ENCODE measurements at regions not wholly inside any gene's neighbourhood (a gene's known extent, or its start where the extent isn't known, plus 50 kb on each side); places are given as distances from the start of the nearest gene placed in this dataset.

DNA sequence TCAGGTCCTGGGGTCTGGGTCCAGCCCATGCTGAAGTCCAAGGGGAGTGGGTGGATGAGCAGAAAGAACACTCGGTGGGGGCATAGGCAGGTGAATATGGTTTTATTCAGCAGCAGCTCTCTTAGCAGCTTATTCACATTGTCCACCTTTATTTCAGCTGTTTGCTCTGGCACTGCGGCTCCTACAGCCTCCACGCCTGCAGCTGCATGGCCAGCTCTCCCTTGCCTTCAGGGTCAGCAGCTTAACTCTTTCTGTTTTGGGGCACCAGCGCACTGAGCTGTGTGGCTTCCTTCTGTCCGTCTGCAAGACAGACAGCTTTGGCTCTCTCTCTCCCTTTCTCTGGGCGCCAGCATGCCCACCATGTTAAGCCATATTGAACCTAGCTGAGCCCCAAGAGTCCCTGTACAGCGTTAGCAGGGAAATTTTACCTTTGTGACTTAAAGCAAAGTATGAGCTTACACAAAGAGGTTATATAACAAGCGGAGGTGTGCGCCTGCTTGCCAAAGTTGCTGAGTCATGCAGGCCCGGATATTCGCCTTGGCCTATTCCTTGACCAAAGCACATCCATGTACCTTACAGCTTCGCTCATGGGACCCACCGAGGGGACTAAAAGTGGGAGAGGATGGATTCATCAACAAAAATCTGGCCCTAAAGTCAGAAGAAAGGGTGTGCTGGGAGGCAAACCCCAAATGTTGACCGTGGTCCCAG is 170.1 kb upstream of the PFN2 start:
- Histone ChIP-seq H3K4me2 (ENCODE audit: unreplicated experiment) (no peak overlapping the region), H3K36me3 (ENCODE audit: low read depth) (no peaks in the 10 kb centered on the region), H3K27me3 (replicated peaks; ENCODE audit: insufficient read depth) (no peaks in the 10 kb centered on the region), H4K20me1 (ENCODE audit: insufficient read depth) (no peaks in the 10 kb centered on the region), H3F3A (ENCODE audit: insufficient read depth) (no peaks in the 10 kb centered on the region), H3K9ac (no peak overlapping the region), H3K4me1 (ENCODE audit: insufficient read depth) (no peaks in the 10 kb centered on the region), H3K4me3 (no peak overlapping the region), H2AFZ (no peak overlapping the region), H3K27ac (no peak overlapping the region), H3K79me2 (ENCODE audit: insufficient read depth) (no peaks in the 10 kb centered on the region), H3K9me3 (ENCODE audit: low read depth) (no peaks in the 10 kb centered on the region), H3K9me2 (ENCODE audit: insufficient read depth) (no peaks in the 10 kb centered on the region)
- no peak for DNase-seq
- no peak for TF ChIP-seq EZH2 (IDR thresholded peaks at IDR 0.05; ENCODE audit: insufficient read depth, poor library complexity, severe bottlenecking)
- no peak for TF ChIP-seq EZH2phosphoT487 (IDR thresholded peaks at IDR 0.05; ENCODE audit: insufficient read depth, low read depth)
- 94 to 96% methylated on average over 14 of the region's 14 CpGs for whole genome bisulfite sequencing, 2 experiments (ENCODE audit: low coverage in 1 of 2, low lambda C conversion rate in 2 of 2, missing lambda C conversion rate in 2 of 2)
- in situ Hi-C loops (cut with MboI): no loop called here

- Histone ChIP-seq H2AFZ (no peak overlapping the region), H3F3A (ENCODE audit: insufficient read depth) (no peaks in the 10 kb centered on the region), H4K20me1 (ENCODE audit: insufficient read depth) (no peaks in the 10 kb centered on the region), H3K9me2 (ENCODE audit: insufficient read depth) (no peaks in the 10 kb centered on the region), H3K36me3 (ENCODE audit: low read depth) (no peaks in the 10 kb centered on the region), H3K9me3 (ENCODE audit: low read depth) (no peaks in the 10 kb centered on the region), H3K4me2 (ENCODE audit: unreplicated experiment) (no peak overlapping the region), H3K4me3 (no peak overlapping the region), H3K79me2 (ENCODE audit: insufficient read depth) (no peaks in the 10 kb centered on the region), H3K9ac (no peak overlapping the region), H3K4me1 (ENCODE audit: insufficient read depth) (no peaks in the 10 kb centered on the region), H3K27me3 (replicated peaks; ENCODE audit: insufficient read depth) (no peaks in the 10 kb centered on the region), H3K27ac (no peak overlapping the region)
- in situ Hi-C loops (cut with MboI): no loop called here
- 85 to 94% methylated on average over 3 of the region's 3 CpGs for WGBS, 2 experiments (ENCODE audit: low coverage in 1 of 2, low lambda C conversion rate in 2 of 2, missing lambda C conversion rate in 2 of 2)
- TF ChIP-seq EZH2 (IDR thresholded peaks at IDR 0.05; ENCODE audit: insufficient read depth, poor library complexity, severe bottlenecking) (no peak), EZH2phosphoT487 (IDR thresholded peaks at IDR 0.05; ENCODE audit: insufficient read depth, low read depth) (no peak)
- DNase-seq: no peak
Observed at GRCh38 chr3:150138824-150139223, 168.1 kb upstream of the PFN2 start.

GRCh38 chr3:150136242-150136641 is 165.5 kb upstream of the PFN2 start:
- Histone ChIP-seq H3K4me2 (ENCODE audit: unreplicated experiment) (no peak overlapping the region), H3K9me3 (ENCODE audit: low read depth) (no peaks in the 10 kb centered on the region), H3K79me2 (ENCODE audit: insufficient read depth) (no peaks in the 10 kb centered on the region), H3K27me3 (replicated peaks; ENCODE audit: insufficient read depth) (no peaks in the 10 kb centered on the region), H3K27ac (no peak overlapping the region), H3F3A (ENCODE audit: insufficient read depth) (no peaks in the 10 kb centered on the region), H3K9ac (no peak overlapping the region), H4K20me1 (ENCODE audit: insufficient read depth) (no peaks in the 10 kb centered on the region), H3K36me3 (ENCODE audit: low read depth) (no peaks in the 10 kb centered on the region), H2AFZ (no peak overlapping the region), H3K9me2 (ENCODE audit: insufficient read depth) (no peaks in the 10 kb centered on the region), H3K4me3 (no peak overlapping the region), H3K4me1 (ENCODE audit: insufficient read depth) (no peaks in the 10 kb centered on the region)
- no peak for DNase-seq
- in situ Hi-C loops (cut with MboI): no loop called here
- TF ChIP-seq EZH2phosphoT487 (IDR thresholded peaks at IDR 0.05; ENCODE audit: insufficient read depth, low read depth): no peak
- TF ChIP-seq EZH2 (IDR thresholded peaks at IDR 0.05; ENCODE audit: insufficient read depth, poor library complexity, severe bottlenecking): no peak

GRCh38 chr3:150135287-150135721 is 164.6 kb upstream of the PFN2 start:
- peak; percentile 28 for DNase-seq
- H3F3A ChIP-seq (ENCODE audit: insufficient read depth): no peaks in the 10 kb centered on the region
- no peaks in the 10 kb centered on the region for H3K4me1 ChIP-seq (ENCODE audit: insufficient read depth)
- H3K9me2 ChIP-seq (ENCODE audit: insufficient read depth): no peaks in the 10 kb centered on the region
- no peak for TF ChIP-seq EZH2phosphoT487 (IDR thresholded peaks at IDR 0.05; ENCODE audit: insufficient read depth, low read depth)
- TF ChIP-seq EZH2 (IDR thresholded peaks at IDR 0.05; ENCODE audit: insufficient read depth, poor library complexity, severe bottlenecking): no peak
- H3K4me2 ChIP-seq (ENCODE audit: unreplicated experiment): no peak overlapping the region
- no peak overlapping the region for H3K4me3 ChIP-seq
- H3K79me2 ChIP-seq (ENCODE audit: insufficient read depth): no peaks in the 10 kb centered on the region
- H3K9ac ChIP-seq: no peak overlapping the region
- WGBS, 2 experiments (ENCODE audit: low coverage in 1 of 2, low lambda C conversion rate in 2 of 2, missing lambda C conversion rate in 2 of 2): 50 to 54% methylated on average over 1 of the region's 1 CpG
- no peaks in the 10 kb centered on the region for H3K9me3 ChIP-seq (ENCODE audit: low read depth)
- in situ Hi-C loops (cut with MboI): no loop called here
- H3K27me3 ChIP-seq (replicated peaks; ENCODE audit: insufficient read depth): no peaks in the 10 kb centered on the region
- no peaks in the 10 kb centered on the region for H4K20me1 ChIP-seq (ENCODE audit: insufficient read depth)
- H3K36me3 ChIP-seq (ENCODE audit: low read depth): no peaks in the 10 kb centered on the region
- H3K27ac ChIP-seq: no peak overlapping the region
- H2AFZ ChIP-seq: no peak overlapping the region

DNA sequence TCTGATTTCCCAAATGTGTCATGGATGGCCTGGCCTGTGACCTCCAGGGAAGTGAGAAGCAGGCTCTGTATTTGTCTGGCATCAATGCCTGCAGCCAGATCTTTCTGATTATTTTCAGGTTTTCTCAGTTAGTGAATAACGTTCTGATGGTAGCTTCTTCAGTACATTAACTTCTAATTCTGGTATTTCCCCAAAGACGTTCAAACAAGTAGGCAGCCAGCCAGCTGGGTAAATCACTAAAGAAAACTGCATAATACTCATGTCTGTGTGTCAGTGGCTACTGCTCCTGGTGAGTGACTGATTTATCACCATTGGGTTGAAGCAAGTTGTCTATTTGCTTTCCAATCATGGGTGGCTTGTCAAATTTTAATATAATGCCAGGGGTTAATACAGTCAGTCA is 162.6 kb upstream of the PFN2 start:
- TF ChIP-seq EZH2phosphoT487 (IDR thresholded peaks at IDR 0.05; ENCODE audit: insufficient read depth, low read depth) (no peak), EZH2 (IDR thresholded peaks at IDR 0.05; ENCODE audit: insufficient read depth, poor library complexity, severe bottlenecking) (no peak)
- no peaks in the 10 kb centered on the region for H3F3A ChIP-seq (ENCODE audit: insufficient read depth)
- in situ Hi-C loops (cut with MboI): no loop called here
- no peak overlapping the region for H3K4me3 ChIP-seq
- WGBS, 2 experiments (ENCODE audit: low coverage in 1 of 2, low lambda C conversion rate in 2 of 2, missing lambda C conversion rate in 2 of 2): 12 to 16% methylated on average over 2 of the region's 2 CpGs
- no peak overlapping the region for H2AFZ ChIP-seq
- no peaks in the 10 kb centered on the region for H3K79me2 ChIP-seq (ENCODE audit: insufficient read depth)
- H3K9me2 ChIP-seq (ENCODE audit: insufficient read depth): no peaks in the 10 kb centered on the region
- peak; percentile 22 for DNase-seq
- no peak overlapping the region for H3K4me2 ChIP-seq (ENCODE audit: unreplicated experiment)
- no peaks in the 10 kb centered on the region for H3K9me3 ChIP-seq (ENCODE audit: low read depth)
- no peak overlapping the region for H3K9ac ChIP-seq
- no peak overlapping the region for H3K27ac ChIP-seq
- no peaks in the 10 kb centered on the region for H3K36me3 ChIP-seq (ENCODE audit: low read depth)
- no peaks in the 10 kb centered on the region for H3K27me3 ChIP-seq (replicated peaks; ENCODE audit: insufficient read depth)
- H3K4me1 ChIP-seq (ENCODE audit: insufficient read depth): no peaks in the 10 kb centered on the region
- H4K20me1 ChIP-seq (ENCODE audit: insufficient read depth): no peaks in the 10 kb centered on the region
